Heart right ventricle (tissue), 16 donors: ENCODE measurements at regions not wholly inside any gene's neighbourhood (a gene's known extent, or its start where the extent isn't known, plus 50 kb on each side); places are given as distances from the start of the nearest gene placed in this dataset.

Experiments used
- ATAC-seq, 8 donors: fragments of 200-7000 bp; cut with Tn5 transposase; one replicate each; pipeline ENCODE4 v1.9.1; 2020; ENCODE audit warnings: mild to moderate bottlenecking in 8 of 8, moderate library complexity in 8 of 8, moderate number of reproducible peaks in 1 of 8
- DNase-seq, 2 donors: peaks; one replicate each; pipeline ENCODE4 v3.0.0-alpha.2; 2020
- H3K27ac ChIP-seq, 10 donors: fragments of 200-600 bp; sonication (generic) in 2 of 10; one replicate each; pipeline versions ENCODE4 v1.5.0 to v1.8.0; 2020 to 2022; ENCODE audit warnings: mild to moderate bottlenecking in 3 of 10
- H3K27me3 ChIP-seq, 7 donors: fragments of 200-600 bp; one replicate each; pipeline ENCODE4 v1.8.0; 2021 to 2022; ENCODE audit warnings: mild to moderate bottlenecking in 2 of 7
- H3K36me3 ChIP-seq, 9 donors: fragments of 200-600 bp; sonication (generic) in 1 of 9; one replicate each; pipeline versions ENCODE4 v1.5.0 to v1.8.0; 2020 to 2022; ENCODE audit warnings: mild to moderate bottlenecking in 2 of 9
- H3K4me1 ChIP-seq, 9 donors: fragments of 200-600 bp; sonication (generic) in 1 of 9; one replicate each; pipeline versions ENCODE4 v1.5.0 to v1.8.0; 2020 to 2022; ENCODE audit warnings: mild to moderate bottlenecking in 4 of 9
- H3K4me3 ChIP-seq, 10 donors: fragments of 200-600 bp; sonication (generic) in 2 of 10; one replicate each; pipeline versions ENCODE4 v1.5.0 to v1.8.0; 2020 to 2022; ENCODE audit warnings: mild to moderate bottlenecking in 7 of 10, moderate library complexity in 2 of 10
- H3K9me3 ChIP-seq, 11 donors: fragments of 200-600 bp in 10 of 11; sonication (generic) in 2 of 11; one replicate each; pipeline versions ENCODE4 v1.5.0 to v1.8.0; 2013 to 2022; ENCODE audit warnings: mild to moderate bottlenecking in 2 of 11, control low read depth in 1 of 11, moderate library complexity in 1 of 11
- WGBS, 2 donors: extraction: QIAGEN DNeasy Blood & Tissue Kit; methylation state at CpG; one replicate each; pipeline ENCODE4 v1.1.7; 2013; ENCODE audit warnings: inconsistent platforms in 1 of 2; 5-methylcytosine and 5-hydroxymethylcytosine counted together
- intact Hi-C, 10 donors: fragments of 100-400 bp; cut with DNase I; formaldehyde crosslinking; loops; one replicate each; pipeline versions ENCODE4 v1.11.1 to v1.14.2; 2022
- TF ChIP-seq, protein P1 (sequence below), 9 donors: fragments of 200-600 bp; sonication (generic) in 2 of 9; IDR thresholded peaks; one replicate each; pipeline versions ENCODE4 v1.5.0 to v1.8.0; 2021 to 2022; ENCODE audit warnings: antibody characterized with exemption in 9 of 9, mild to moderate bottlenecking in 5 of 9, moderate library complexity in 1 of 9
- donor health status: Arrhythmogenic right ventricular cardiomyopathy.
- donor health status: ischemic (EF 13 %, LVEDD 7.1; RV severe dilation, severe dysfunction).
- donor health status: healthy with polysubstance abuse.
- donor health status: DM: no; HTN: yes; CAD: no.
- donor health status: DM: no; HTN: no; CAD: no.
- donor health status: ischemic (EF 25% LVEDD 6.9; RV normal size, moderate dysfunction).
- donor health status: ischemic (EF 25% LVEDD 5.7; RV mildly dilated, moderate dysfunction).
- donor health status: healthy.
- donor health status: DM: yes; HTN: yes; CAD: no.
- donor health status: Ischemic cardiomyopathy.
- donor health status: ischemic (EF 35%, LVEDD 5.7; RV mildly dilated, moderate dysfunction).
- donor health status: nonischemic (EF 11% LVEDD 7.7; RV severe dilation, severe dysfunction).
- donor health status: DM: yes; HTN: yes; CAD: no.
- donor health status: PGD.
- donor health status: ischemic (EF 29% LVEDD 5.4; RV normal size, mild dysfunction).
- donor health status: nonischemic (EF 23%, LVEDD 6.1; RV moderate dilation, normal function).

DNA sequence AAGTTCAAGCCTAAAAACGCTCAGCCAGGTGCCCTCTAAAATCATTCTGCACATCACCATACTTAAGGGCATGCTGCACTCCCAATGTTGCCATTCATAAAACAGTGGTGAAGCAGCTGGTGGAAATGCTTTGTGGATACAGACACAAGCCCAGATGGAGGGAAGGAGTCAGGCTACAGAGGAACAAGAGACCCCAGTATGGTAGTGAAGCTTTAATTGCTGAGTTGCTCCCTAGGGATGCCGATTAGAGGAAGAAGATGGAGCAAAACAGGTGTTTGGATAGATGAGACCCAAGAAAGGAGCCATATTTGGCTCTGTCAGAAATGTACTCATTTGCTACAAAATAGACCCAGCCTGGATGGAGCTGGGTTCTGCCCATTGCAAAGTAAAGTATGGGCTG lies 230.5 kb downstream of the NSG2 start:
- no peaks in the 10 kb centered on the region for H3K27me3 ChIP-seq
- no peaks in the 10 kb centered on the region for H3K4me1 ChIP-seq
- intact Hi-C loops: no loop called here
- DNase-seq: no peak
- ATAC-seq: no peak
- no peak overlapping the region for H3K4me3 ChIP-seq
- WGBS, 2 donors: 56 to 64% methylated on average over 2 of the region's 2 CpGs
- TF ChIP-seq, protein P1, sequence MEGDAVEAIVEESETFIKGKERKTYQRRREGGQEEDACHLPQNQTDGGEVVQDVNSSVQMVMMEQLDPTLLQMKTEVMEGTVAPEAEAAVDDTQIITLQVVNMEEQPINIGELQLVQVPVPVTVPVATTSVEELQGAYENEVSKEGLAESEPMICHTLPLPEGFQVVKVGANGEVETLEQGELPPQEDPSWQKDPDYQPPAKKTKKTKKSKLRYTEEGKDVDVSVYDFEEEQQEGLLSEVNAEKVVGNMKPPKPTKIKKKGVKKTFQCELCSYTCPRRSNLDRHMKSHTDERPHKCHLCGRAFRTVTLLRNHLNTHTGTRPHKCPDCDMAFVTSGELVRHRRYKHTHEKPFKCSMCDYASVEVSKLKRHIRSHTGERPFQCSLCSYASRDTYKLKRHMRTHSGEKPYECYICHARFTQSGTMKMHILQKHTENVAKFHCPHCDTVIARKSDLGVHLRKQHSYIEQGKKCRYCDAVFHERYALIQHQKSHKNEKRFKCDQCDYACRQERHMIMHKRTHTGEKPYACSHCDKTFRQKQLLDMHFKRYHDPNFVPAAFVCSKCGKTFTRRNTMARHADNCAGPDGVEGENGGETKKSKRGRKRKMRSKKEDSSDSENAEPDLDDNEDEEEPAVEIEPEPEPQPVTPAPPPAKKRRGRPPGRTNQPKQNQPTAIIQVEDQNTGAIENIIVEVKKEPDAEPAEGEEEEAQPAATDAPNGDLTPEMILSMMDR (IDR thresholded peaks at IDR 0.05): no peak
- no peaks in the 10 kb centered on the region for H3K36me3 ChIP-seq
- no peak overlapping the region for H3K27ac ChIP-seq
- peaks cover 0 to 7% (median 0%) of the 10 kb centered on the region in 11 donors for H3K9me3 ChIP-seq

DNA sequence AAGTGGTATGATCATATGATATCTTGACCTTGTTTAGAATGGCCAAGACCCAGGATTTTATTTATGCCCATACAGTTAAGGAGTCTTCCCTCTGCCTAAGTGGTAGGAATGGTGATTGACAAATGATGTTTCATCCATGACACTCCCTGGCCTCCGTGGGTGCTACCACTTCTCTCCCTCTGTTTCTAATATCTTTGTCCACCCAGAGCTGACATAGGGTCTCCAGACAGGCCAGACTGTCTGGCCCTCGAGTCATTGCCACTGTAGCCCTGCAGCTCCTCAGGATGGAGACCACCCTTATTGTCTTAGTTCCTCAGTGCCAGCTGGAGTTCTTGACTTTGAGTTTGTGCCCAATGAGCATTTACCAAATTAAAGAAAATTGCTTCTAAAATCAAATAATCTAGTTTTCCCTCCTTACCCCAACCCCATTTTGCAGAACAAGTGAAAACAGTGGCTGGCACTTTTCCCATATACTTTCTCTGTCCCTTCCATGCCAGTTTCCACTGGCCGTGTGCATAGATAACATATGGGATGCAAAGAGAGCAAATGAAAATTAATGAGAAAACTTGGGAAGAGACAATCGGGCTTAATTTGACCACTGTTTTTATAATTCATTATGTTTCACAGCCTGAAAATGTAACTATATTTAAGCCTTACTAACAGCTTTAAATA lies 235.7 kb downstream of the NSG2 start:
- Histone ChIP-seq H3K27ac (no peak overlapping the region), H3K4me1 (no peaks in the 10 kb centered on the region), H3K4me3 (no peak overlapping the region), H3K36me3 (no peaks in the 10 kb centered on the region), H3K27me3 (peaks cover 0 to 29% (median 5%) of the 10 kb centered on the region in 7 donors), H3K9me3 (no peaks in the 10 kb centered on the region)
- intact Hi-C loops: no loop called here
- TF ChIP-seq, protein P1 (IDR thresholded peaks at IDR 0.05): no peak
- WGBS, 2 donors: 64 to 75% methylated on average over 4 of the region's 4 CpGs
- no peak for DNase-seq
- ATAC-seq: no peak

DNA sequence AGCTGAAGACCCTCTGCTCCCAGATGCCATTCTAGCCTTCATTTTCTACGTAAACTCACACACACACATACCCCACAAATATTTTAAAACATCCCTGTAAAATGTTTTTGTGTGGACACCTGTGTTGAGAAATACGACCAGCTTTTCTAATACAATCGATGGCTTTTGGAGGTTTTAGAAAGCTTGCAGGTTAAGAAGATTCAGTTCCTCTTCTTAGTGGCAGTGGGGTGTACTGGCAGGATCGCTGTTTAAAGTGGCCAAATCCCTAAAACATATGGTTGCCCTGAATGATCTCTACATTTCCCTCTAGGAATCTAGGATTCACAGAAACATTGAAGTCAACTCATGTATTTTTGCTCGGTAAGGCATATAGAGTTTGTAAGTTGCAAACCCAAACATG lies 236.3 kb downstream of the NSG2 start:
- no peak overlapping the region for H3K27ac ChIP-seq
- intact Hi-C loops: no loop called here
- TF ChIP-seq, protein P1 (IDR thresholded peaks at IDR 0.05): no peak
- ATAC-seq (no peak), DNase-seq (no peak)
- peaks cover 0 to 29% (median 5%) of the 10 kb centered on the region in 7 donors for H3K27me3 ChIP-seq
- no peaks in the 10 kb centered on the region for H3K9me3 ChIP-seq
- no peak overlapping the region for H3K4me3 ChIP-seq
- H3K36me3 ChIP-seq: no peaks in the 10 kb centered on the region
- WGBS, 2 donors: 84 to 86% methylated on average over 5 of the region's 5 CpGs
- H3K4me1 ChIP-seq: no peaks in the 10 kb centered on the region

DNA sequence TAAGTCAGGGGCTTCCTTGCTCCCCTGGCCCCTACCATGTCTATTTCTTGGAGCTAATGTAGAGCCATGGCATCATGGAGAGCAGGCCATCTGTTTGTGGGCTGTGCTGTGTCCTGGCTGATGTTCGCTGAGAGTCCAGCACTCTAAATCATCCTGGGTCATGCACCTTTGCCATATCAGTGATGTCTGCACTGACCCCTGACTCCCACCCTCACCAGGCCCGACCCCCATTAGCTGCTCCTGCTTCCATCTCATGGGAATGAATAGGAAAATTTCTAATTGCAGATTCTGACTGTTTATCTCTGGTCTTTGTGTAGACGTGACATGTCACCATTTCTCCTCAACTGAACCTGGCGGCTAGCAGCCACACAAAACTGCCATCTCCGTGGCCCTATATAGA lies 236.9 kb downstream of the NSG2 start:
- no peak for DNase-seq
- 59 to 62% methylated on average over 5 of the region's 5 CpGs for WGBS, 2 donors
- no peak overlapping the region for H3K27ac ChIP-seq
- intact Hi-C loops: no loop called here
- no peak overlapping the region for H3K4me3 ChIP-seq
- H3K4me1 ChIP-seq: no peaks in the 10 kb centered on the region
- ATAC-seq: no peak
- H3K36me3 ChIP-seq: no peaks in the 10 kb centered on the region
- TF ChIP-seq, protein P1 (IDR thresholded peaks at IDR 0.05): no peak
- no peaks in the 10 kb centered on the region for H3K9me3 ChIP-seq
- H3K27me3 ChIP-seq: peaks cover 0 to 29% (median 5%) of the 10 kb centered on the region in 7 donors
